ENCODE measurements at regions not wholly inside any gene's neighbourhood (a gene's known extent, or its start where the extent isn't known, plus 50 kb on each side); places are given as distances from the start of the nearest gene placed in this dataset.

- TF ChIP-seq TCF3 (CRISPR knock-in tag; IDR thresholded peaks at IDR 0.05) (no peak), REST (IDR thresholded peaks at IDR 0.05; ENCODE audit: borderline replicate concordance) (no peak), REST (CRISPR knock-in tag; IDR thresholded peaks at IDR 0.05; ENCODE audit: low read depth) (no peak), CTCF (IDR thresholded peaks at IDR 0.05 in 2 of 3, conservative IDR thresholded peaks at IDR 0.05 in 1 of 3; ENCODE audit: insufficient read depth in 2 of 3, low read depth in 1 of 3, low read length in 3 of 3) (no peak), RBFOX2 (IDR thresholded peaks at IDR 0.05; ENCODE audit: low read depth, low read length) (no peak), SMAD1 (IDR thresholded peaks at IDR 0.05; ENCODE audit: low read depth, low read length, partially characterized antibody) (no peak)
Measured at GRCh38 chr7:124630395-124630794, 135.2 kb downstream of the GPR37 start.

All from K562 (cell line).